T-cell (primary cell): ENCODE measurements at regions not wholly inside any gene's neighbourhood (a gene's known extent, or its start where the extent isn't known, plus 50 kb on each side); places are given as distances from the start of the nearest gene placed in this dataset.

Source experiments
- ATAC-seq, 4 experiments: fragments of 200-7000 bp in 3 of 4; fragments of 150-1000 bp in 1 of 4; cut with Tn5 transposase; replicated peaks in 1 of 4; 1 replicate in 3 of 4; 2 replicates in 1 of 4; pipeline ENCODE4 v1.10.0; 2021; ENCODE audit warnings: moderate library complexity in 3 of 4, mild to moderate bottlenecking in 2 of 4, moderate number of reproducible peaks in 1 of 4
- CTCF ChIA-PET, 2 donors: fragments of 300-600 bp; sonication (Branson Sonifier 250); formaldehyde crosslinking; loops; one replicate each; lab custom pipeline; 2022; ENCODE audit warnings: antibody characterized with exemption in 2 of 2; lab: Charles Lee
- POLR2A ChIA-PET, 2 donors: fragments of 300-600 bp; sonication (Branson Sonifier 250); formaldehyde crosslinking; loops; one replicate each; lab custom pipeline; 2022; ENCODE audit warnings: antibody characterized with exemption in 2 of 2; lab: Charles Lee
- DNase-seq, 35 experiments: peaks; one replicate each; pipeline versions ENCODE4 v3.0.0 to v3.0.0-alpha.2; 2013 to 2023
- H3K27ac ChIP-seq: one replicate; pipeline ENCODE4 v1.5.1; 2013; ENCODE audit warnings: low read length
- H3K27me3 ChIP-seq, 2 experiments: replicated peaks in 1 of 2; 1 replicate in 1 of 2; 2 replicates in 1 of 2; pipeline versions ENCODE4 v1.6.1 to v1.7.0; 2013; ENCODE audit warnings: low read length in 1 of 2, mixed read lengths in 1 of 2; ENCODE audit not compliant: control insufficient read depth in 2 of 2, insufficient read depth in 2 of 2; ENCODE audit errors: extremely low read depth in 1 of 2
- H3K36me3 ChIP-seq, 2 donors: 1 replicate in 1 of 2; 2 replicates in 1 of 2; pipeline versions ENCODE4 v1.6.1 to v1.7.0; 2013; ENCODE audit warnings: low read length in 1 of 2; ENCODE audit not compliant: control insufficient read depth in 2 of 2, insufficient read depth in 1 of 2; ENCODE audit errors: extremely low read depth in 1 of 2
- H3K4me1 ChIP-seq, 2 experiments: 1 replicate in 1 of 2; 2 replicates in 1 of 2; pipeline versions ENCODE4 v1.6.1 to v1.7.0; 2013; ENCODE audit warnings: low read length in 2 of 2, mixed read lengths in 1 of 2; ENCODE audit not compliant: insufficient read depth in 2 of 2, control insufficient read depth in 1 of 2; ENCODE audit errors: extremely low read depth in 1 of 2
- H3K4me3 ChIP-seq, 2 donors: 1 replicate in 1 of 2; 2 replicates in 1 of 2; pipeline versions ENCODE4 v1.5.1 to v1.7.0; 2013; ENCODE audit warnings: mild to moderate bottlenecking in 2 of 2, low read length in 1 of 2, moderate library complexity in 1 of 2; ENCODE audit not compliant: control insufficient read depth in 1 of 2; ENCODE audit errors: extremely low read depth in 1 of 2
- H3K9me3 ChIP-seq: 2 replicates; pipeline ENCODE4 v1.7.0; 2013
- H3K27ac Mint-ChIP-seq, 2 donors: one replicate each; pipeline ENCODE4 v1.8.0; 2020 to 2021; ENCODE audit warnings: mild to moderate bottlenecking in 2 of 2, mixed read lengths in 2 of 2
- H3K27me3 Mint-ChIP-seq, 2 donors: one replicate each; pipeline ENCODE4 v1.8.0; 2021 to 2022; ENCODE audit warnings: mixed read lengths in 2 of 2
- H3K36me3 Mint-ChIP-seq: one replicate; pipeline ENCODE4 v1.8.0; 2021; ENCODE audit warnings: mixed read lengths
- H3K4me1 Mint-ChIP-seq, 3 donors: one replicate each; pipeline ENCODE4 v1.8.0; 2020 to 2022; ENCODE audit warnings: mixed read lengths in 3 of 3, mild to moderate bottlenecking in 1 of 3
- H3K4me3 Mint-ChIP-seq, 3 donors: one replicate each; pipeline ENCODE4 v1.8.0; 2020 to 2022; ENCODE audit warnings: mild to moderate bottlenecking in 3 of 3, mixed read lengths in 3 of 3, moderate library complexity in 3 of 3
- H3K9me3 Mint-ChIP-seq, 3 donors: one replicate each; pipeline ENCODE4 v1.8.0; 2020 to 2022; ENCODE audit warnings: mixed read lengths in 3 of 3
- WGBS: methylation state at CpG from one replicate; pipeline ENCODE4 v1.1.5; 2013; ENCODE audit warnings: missing lambda C conversion rate; ENCODE audit not compliant: insufficient coverage; 5-methylcytosine and 5-hydroxymethylcytosine counted together

GRCh38 chr7:33807155-33807530 is 98.2 kb upstream of the BMPER start:
- H3K9me3 Mint-ChIP-seq = peaks cover 0 to 4% (median 0%) of the 10 kb centered on the region in 3 donors
- ChIA-PET POLR2A (no interaction called here), CTCF (no interaction called here)
- H3K36me3 Mint-ChIP-seq = no peaks in the 10 kb centered on the region
- no peak overlapping the region for H3K4me3 ChIP-seq
- H3K36me3 ChIP-seq = no peaks in the 10 kb centered on the region
- H3K9me3 ChIP-seq = no peaks in the 10 kb centered on the region
- H3K27me3 ChIP-seq = no peaks in the 10 kb centered on the region
- H3K4me1 ChIP-seq = no peaks in the 10 kb centered on the region
- no peak overlapping the region for H3K4me3 Mint-ChIP-seq
- H3K27ac Mint-ChIP-seq = no peak overlapping the region
- no peaks in the 10 kb centered on the region for H3K27me3 Mint-ChIP-seq
- ATAC-seq (no peak), DNase-seq (no peak)
- no peak overlapping the region for H3K27ac ChIP-seq
- WGBS = no CpG with 5 or more reads among the region's 5 CpGs
- H3K4me1 Mint-ChIP-seq = no peaks in the 10 kb centered on the region

GRCh38 chr7:33807779-33808482 is 97.4 kb upstream of the BMPER start:
- ATAC-seq (no peak), DNase-seq (no peak)
- no peaks in the 10 kb centered on the region for H3K36me3 Mint-ChIP-seq

GRCh38 chr7:33809228-33809627 is 96.1 kb upstream of the BMPER start:
- Histone ChIP-seq H3K4me3 (no peak overlapping the region), H3K36me3 (no peaks in the 10 kb centered on the region), H3K27ac (no peak overlapping the region), H3K27me3 (no peaks in the 10 kb centered on the region), H3K9me3 (no peaks in the 10 kb centered on the region), H3K4me1 (no peaks in the 10 kb centered on the region)
- Mint-ChIP-seq H3K27me3 (no peaks in the 10 kb centered on the region), H3K36me3 (no peaks in the 10 kb centered on the region), H3K4me1 (no peaks in the 10 kb centered on the region), H3K9me3 (peaks cover 0 to 4% (median 0%) of the 10 kb centered on the region in 3 donors), H3K4me3 (no peak overlapping the region), H3K27ac (no peak overlapping the region)
- POLR2A ChIA-PET = no interaction called here
- ATAC-seq = no peak
- WGBS = 20% methylated on average over 1 of the region's 3 CpGs
- DNase-seq = no peak
- CTCF ChIA-PET = interaction anchor here in 1 of 2 donors (0.6 kb wide), 1 partner anchor 86 kb away, joined by 3 read pairs; no protein-coding TSS in a partner anchor

More at GRCh38 chr7:33807779-33808482, 97.4 kb upstream of the BMPER start:
- no peak overlapping the region for H3K27ac ChIP-seq
- peaks cover 0 to 4% (median 0%) of the 10 kb centered on the region in 3 donors for H3K9me3 Mint-ChIP-seq
- no peaks in the 10 kb centered on the region for H3K4me1 ChIP-seq
- no peak overlapping the region for H3K4me3 Mint-ChIP-seq
- no peaks in the 10 kb centered on the region for H3K9me3 ChIP-seq
- no peaks in the 10 kb centered on the region for H3K4me1 Mint-ChIP-seq
- no peaks in the 10 kb centered on the region for H3K27me3 Mint-ChIP-seq
- WGBS = 90% methylated on average over 7 of the region's 10 CpGs
- POLR2A ChIA-PET = no interaction called here
- CTCF ChIA-PET = interaction anchor here in 1 of 2 donors (0.7 kb wide), 1 partner anchor 158 kb away, joined by 6 read pairs; no protein-coding TSS in a partner anchor
- H3K4me3 ChIP-seq = no peak overlapping the region
- no peaks in the 10 kb centered on the region for H3K27me3 ChIP-seq
- no peak overlapping the region for H3K27ac Mint-ChIP-seq
- no peaks in the 10 kb centered on the region for H3K36me3 ChIP-seq

- no peak overlapping the region for H3K4me3 ChIP-seq
- no peak overlapping the region for H3K27ac Mint-ChIP-seq
- H3K27ac ChIP-seq = no peak overlapping the region
- H3K9me3 Mint-ChIP-seq = peaks cover 0 to 4% (median 0%) of the 10 kb centered on the region in 3 donors
- H3K27me3 Mint-ChIP-seq = no peaks in the 10 kb centered on the region
- ChIA-PET CTCF (no interaction called here), POLR2A (no interaction called here)
- no peaks in the 10 kb centered on the region for H3K36me3 ChIP-seq
- no peak overlapping the region for H3K4me3 Mint-ChIP-seq
- H3K4me1 ChIP-seq = no peaks in the 10 kb centered on the region
- DNase-seq = no peak
- H3K4me1 Mint-ChIP-seq = peaks cover 0 to 2% (median 0%) of the 10 kb centered on the region in 3 donors
- no peak for ATAC-seq
- no peaks in the 10 kb centered on the region for H3K36me3 Mint-ChIP-seq
- WGBS = 70% methylated on average over 4 of the region's 4 CpGs
- no peaks in the 10 kb centered on the region for H3K9me3 ChIP-seq
- H3K27me3 ChIP-seq = no peaks in the 10 kb centered on the region
Observed at GRCh38 chr7:33810356-33810755, 95.0 kb upstream of the BMPER start.

GRCh38 chr7:33813331-33813730 is 92.0 kb upstream of the BMPER start:
- no peak overlapping the region for H3K4me3 Mint-ChIP-seq
- H3K9me3 ChIP-seq = no peaks in the 10 kb centered on the region

GRCh38 chr7:33814400-33814799 is 90.9 kb upstream of the BMPER start:
- H3K4me1 Mint-ChIP-seq = peaks cover 0 to 2% (median 0%) of the 10 kb centered on the region in 3 donors
- peaks cover 0 to 4% (median 0%) of the 10 kb centered on the region in 3 donors for H3K9me3 Mint-ChIP-seq
- Histone ChIP-seq H3K36me3 (no peaks in the 10 kb centered on the region), H3K4me1 (no peaks in the 10 kb centered on the region), H3K27ac (no peak overlapping the region), H3K4me3 (no peak overlapping the region), H3K27me3 (no peaks in the 10 kb centered on the region), H3K9me3 (no peaks in the 10 kb centered on the region)
- CTCF ChIA-PET = no interaction called here
- ATAC-seq (no peak), DNase-seq (no peak)
- no peak overlapping the region for H3K4me3 Mint-ChIP-seq
- no peak overlapping the region for H3K27ac Mint-ChIP-seq
- peaks cover 1 to 6% of the 10 kb centered on the region in 2 donors for H3K27me3 Mint-ChIP-seq
- 0% methylated on average over 1 of the region's 6 CpGs for WGBS
- no peaks in the 10 kb centered on the region for H3K36me3 Mint-ChIP-seq
- POLR2A ChIA-PET = no interaction called here

More at GRCh38 chr7:33813331-33813730, 92.0 kb upstream of the BMPER start:
- H3K36me3 Mint-ChIP-seq = no peaks in the 10 kb centered on the region
- Histone ChIP-seq H3K4me1 (no peaks in the 10 kb centered on the region), H3K4me3 (no peak overlapping the region), H3K27me3 (no peaks in the 10 kb centered on the region), H3K36me3 (no peaks in the 10 kb centered on the region), H3K27ac (no peak overlapping the region)
- CTCF ChIA-PET = no interaction called here
- 92% methylated on average over 3 of the region's 4 CpGs for WGBS
- peaks cover 0 to 2% (median 0%) of the 10 kb centered on the region in 3 donors for H3K4me1 Mint-ChIP-seq
- H3K9me3 Mint-ChIP-seq = peaks cover 0 to 4% (median 0%) of the 10 kb centered on the region in 3 donors
- H3K27ac Mint-ChIP-seq = no peak overlapping the region
- ATAC-seq (no peak), DNase-seq (no peak)
- H3K27me3 Mint-ChIP-seq = peaks cover 1 to 6% of the 10 kb centered on the region in 2 donors
- POLR2A ChIA-PET = no interaction called here
